CD14-positive monocyte (primary cell): ENCODE measurements at regions not wholly inside any gene's neighbourhood (a gene's known extent, or its start where the extent isn't known, plus 50 kb on each side); places are given as distances from the start of the nearest gene placed in this dataset.

Experiments
- DNase-seq, 3 donors: peaks; one replicate each; pipeline ENCODE4 v3.0.0-alpha.2; 2011 to 2022
- H2AFZ ChIP-seq: 2 replicates; pipeline ENCODE4 v1.6.0; 2012; ENCODE audit warnings: mild to moderate bottlenecking, low read depth, low read length, inconsistent platforms; ENCODE audit not compliant: insufficient read depth, poor library complexity, severe bottlenecking
- H3K27ac ChIP-seq, 2 donors: 1 replicate in 1 of 2; 2 replicates in 1 of 2; pipeline ENCODE4 v1.5.1; 2012 to 2013; ENCODE audit warnings: low read length in 2 of 2, control low read depth in 1 of 2, inconsistent platforms in 1 of 2, low read depth in 1 of 2, mild to moderate bottlenecking in 1 of 2
- H3K27me3 ChIP-seq, 2 donors: one replicate each; pipeline versions ENCODE4 v1.6.0 to v1.6.1; 2011 to 2013; ENCODE audit warnings: low read length in 2 of 2; ENCODE audit not compliant: control insufficient read depth in 2 of 2, insufficient read depth in 2 of 2
- H3K36me3 ChIP-seq, 2 donors: replicated peaks in 1 of 2; 1 replicate in 1 of 2; 2 replicates in 1 of 2; pipeline versions ENCODE4 v1.5.1 to v1.6.1; 2012 to 2013; ENCODE audit warnings: low read length in 2 of 2, control low read depth in 1 of 2, inconsistent platforms in 1 of 2, mild to moderate bottlenecking in 1 of 2; ENCODE audit not compliant: insufficient read depth in 2 of 2, control insufficient read depth in 1 of 2
- H3K4me1 ChIP-seq, 2 donors: 1 replicate in 1 of 2; 2 replicates in 1 of 2; pipeline versions ENCODE4 v1.5.1 to v1.6.1; 2012 to 2013; ENCODE audit warnings: low read length in 2 of 2, control low read depth in 1 of 2, inconsistent platforms in 1 of 2, mild to moderate bottlenecking in 1 of 2, moderate library complexity in 1 of 2; ENCODE audit not compliant: insufficient read depth in 2 of 2, control insufficient read depth in 1 of 2
- H3K4me2 ChIP-seq: replicated peaks from 2 replicates; pipeline ENCODE3; 2012; ENCODE audit warnings: low read length, moderate library complexity, mild to moderate bottlenecking; ENCODE audit not compliant: poor library complexity, severe bottlenecking; ENCODE audit errors: extremely low read depth
- H3K4me3 ChIP-seq, 3 experiments: fragments of 200-600 bp in 1 of 3; sonication (generic) in 1 of 3; replicated peaks in 1 of 3; 1 replicate in 2 of 3; 2 replicates in 1 of 3; pipeline ENCODE4 v1.5.1; 2011 to 2013; ENCODE audit warnings: low read length in 3 of 3, mild to moderate bottlenecking in 3 of 3, control low read depth in 2 of 3, low read depth in 2 of 3, inconsistent platforms in 1 of 3, moderate library complexity in 1 of 3
- H3K79me2 ChIP-seq: 2 replicates; pipeline ENCODE4 v1.6.0; 2012; ENCODE audit warnings: mild to moderate bottlenecking, control low read depth, inconsistent platforms, low read length, moderate library complexity; ENCODE audit not compliant: insufficient read depth
- H3K9ac ChIP-seq: 2 replicates; pipeline ENCODE4 v1.6.0; 2017; ENCODE audit warnings: low read length, mild to moderate bottlenecking; ENCODE audit not compliant: insufficient read depth, poor library complexity, severe bottlenecking
- H3K9me3 ChIP-seq, 2 donors: replicated peaks in 1 of 2; 1 replicate in 1 of 2; 2 replicates in 1 of 2; pipeline versions ENCODE4 v1.5.1 to v1.6.1; 2012 to 2013; ENCODE audit warnings: low read length in 2 of 2, control low read depth in 1 of 2; ENCODE audit not compliant: control insufficient read depth in 1 of 2, insufficient read depth in 1 of 2
- H4K20me1 ChIP-seq: 2 replicates; pipeline ENCODE4 v1.6.0; 2012; ENCODE audit warnings: mild to moderate bottlenecking, low read length, control low read depth, moderate library complexity; ENCODE audit not compliant: insufficient read depth
- H3K27ac Mint-ChIP-seq, 7 donors: one replicate each; pipeline ENCODE4 v1.8.0; 2020; ENCODE audit warnings: mild to moderate bottlenecking in 7 of 7, mixed read lengths in 7 of 7, moderate library complexity in 6 of 7, inconsistent platforms in 2 of 7
- H3K27me3 Mint-ChIP-seq, 3 donors: one replicate each; pipeline ENCODE4 v1.8.0; 2021 to 2022; ENCODE audit warnings: low read depth in 3 of 3, mild to moderate bottlenecking in 3 of 3, mixed read lengths in 3 of 3, moderate library complexity in 3 of 3, inconsistent platforms in 1 of 3
- H3K36me3 Mint-ChIP-seq, 2 donors: one replicate each; pipeline ENCODE4 v1.8.0; 2020; ENCODE audit warnings: mixed read lengths in 2 of 2, inconsistent platforms in 1 of 2, mild to moderate bottlenecking in 1 of 2
- H3K4me1 Mint-ChIP-seq: one replicate; pipeline ENCODE4 v1.8.0; 2020; ENCODE audit warnings: mild to moderate bottlenecking, mixed read lengths
- H3K4me3 Mint-ChIP-seq, 2 donors: one replicate each; pipeline ENCODE4 v1.8.0; 2020; ENCODE audit warnings: mild to moderate bottlenecking in 2 of 2, mixed read lengths in 2 of 2, moderate library complexity in 1 of 2
- H3K9me3 Mint-ChIP-seq, 7 donors: one replicate each; pipeline ENCODE4 v1.8.0; 2020 to 2022; ENCODE audit warnings: mixed read lengths in 7 of 7, mild to moderate bottlenecking in 6 of 7, moderate library complexity in 6 of 7, inconsistent platforms in 2 of 7
- CTCF ChIP-seq: fragments of 200-600 bp; IDR thresholded peaks from one replicate; pipeline ENCODE4 v1.8.0; 2022; ENCODE audit warnings: antibody characterized with exemption, mild to moderate bottlenecking
- WGBS: methylation state at CpG from one replicate; pipeline ENCODE4 v1.1.5; 2013; ENCODE audit warnings: missing lambda C conversion rate; ENCODE audit not compliant: insufficient coverage; 5-methylcytosine and 5-hydroxymethylcytosine counted together
- intact Hi-C, 2 donors: fragments of 100-400 bp; cut with micrococcal nuclease; formaldehyde crosslinking; loops; one replicate each; pipeline versions ENCODE4 v1.15.0 to v1.15.1; 2023

DNA sequence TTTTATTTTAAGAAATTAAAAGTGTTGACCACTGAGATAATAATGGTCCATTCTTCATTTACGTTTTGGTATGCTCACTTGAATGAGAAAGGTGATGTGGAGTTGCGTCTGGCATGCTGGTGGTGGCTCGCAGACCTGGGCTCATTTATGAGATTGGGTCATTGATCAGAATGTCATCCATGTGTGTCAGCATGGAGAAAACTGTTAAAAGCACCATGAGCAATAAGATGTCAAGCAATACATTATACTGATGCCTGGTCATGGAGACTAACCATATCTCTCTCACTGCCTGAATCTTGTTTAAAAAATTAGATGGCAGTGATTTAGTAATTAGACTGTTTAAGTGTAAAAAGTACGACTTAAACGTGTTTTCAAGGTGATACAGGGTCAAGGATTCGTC is 503.4 kb upstream of the SEMA6D start:
- peaks cover 0 to 3% (median 0%) of the 10 kb centered on the region in 7 donors for H3K9me3 Mint-ChIP-seq
- H3K27me3 ChIP-seq: no peaks in the 10 kb centered on the region
- TF ChIP-seq CTCF: no peak
- H3K4me1 Mint-ChIP-seq: no peaks in the 10 kb centered on the region
- no peak overlapping the region for H3K4me2 ChIP-seq
- no peaks in the 10 kb centered on the region for H3K9me3 ChIP-seq
- no peak overlapping the region for H3K27ac Mint-ChIP-seq
- no peak overlapping the region for H3K27ac ChIP-seq
- H3K4me3 Mint-ChIP-seq: no peak overlapping the region
- no peaks in the 10 kb centered on the region for H3K4me1 ChIP-seq
- DNase-seq: no peak
- H2AFZ ChIP-seq: no peak overlapping the region
- H3K36me3 ChIP-seq: no peaks in the 10 kb centered on the region
- H4K20me1 ChIP-seq: no peaks in the 10 kb centered on the region
- H3K9ac ChIP-seq: no peak overlapping the region
- H3K36me3 Mint-ChIP-seq: no peaks in the 10 kb centered on the region
- no peaks in the 10 kb centered on the region for H3K27me3 Mint-ChIP-seq
- H3K79me2 ChIP-seq: no peaks in the 10 kb centered on the region
- intact Hi-C loops: no loop called here
- H3K4me3 ChIP-seq: no peak overlapping the region
- 79% methylated on average over 6 of the region's 6 CpGs for WGBS

GRCh38 chr15:47218295-47218694 is 499.0 kb upstream of the SEMA6D start:
- Histone ChIP-seq H3K9ac (no peak overlapping the region), H3K79me2 (no peaks in the 10 kb centered on the region), H3K4me2 (no peak overlapping the region), H2AFZ (no peak overlapping the region), H3K9me3 (no peaks in the 10 kb centered on the region), H3K4me3 (no peak overlapping the region), H3K27ac (no peak overlapping the region), H4K20me1 (no peaks in the 10 kb centered on the region), H3K27me3 (no peaks in the 10 kb centered on the region), H3K4me1 (no peaks in the 10 kb centered on the region), H3K36me3 (no peaks in the 10 kb centered on the region)
- Mint-ChIP-seq H3K36me3 (no peaks in the 10 kb centered on the region), H3K9me3 (peaks cover 0 to 6% (median 2%) of the 10 kb centered on the region in 7 donors), H3K4me3 (no peak overlapping the region), H3K4me1 (no peaks in the 10 kb centered on the region), H3K27ac (no peak overlapping the region), H3K27me3 (peaks cover 0 to 2% (median 0%) of the 10 kb centered on the region in 3 donors)
- no peak for DNase-seq
- WGBS: no CpG with 5 or more reads among the region's 1 CpG
- intact Hi-C loops: no loop called here
- no peak for TF ChIP-seq CTCF
